IMR-90 (cell line): ENCODE measurements at regions not wholly inside any gene's neighbourhood (a gene's known extent, or its start where the extent isn't known, plus 50 kb on each side); places are given as distances from the start of the nearest gene placed in this dataset.

ENCODE experiments used
- ATAC-seq: fragments of 200-7000 bp; cut with Tn5 transposase; 2 replicates; pipeline ENCODE4 v1.9.1; 2020; ENCODE audit warnings: low read depth, mild to moderate bottlenecking, moderate library complexity
- BruUV-seq: library from RNA; stranded (reverse); fragments of 400-500 nt; replicated peaks from 2 replicates; lab custom pipeline; 2021; lab: Mats Ljungman, UMichigan
- CTCF ChIA-PET: fragments of 300-600 bp; formaldehyde crosslinking; extraction: SDS; loops from one replicate; lab custom pipeline; 2021; ENCODE audit warnings: antibody characterized with exemption; lab: Yijun Ruan, JAX
- POLR2A ChIA-PET: fragments of 300-600 bp; sonication (Branson Sonifier 250); formaldehyde crosslinking; loops from one replicate; lab custom pipeline; 2022; ENCODE audit warnings: antibody characterized with exemption; ENCODE audit not compliant: unreplicated experiment; lab: Charles Lee
- DNase-seq: peaks from one replicate; pipeline ENCODE4 v3.0.0; 2013
- H2AFZ ChIP-seq: replicated peaks from 2 replicates; pipeline ENCODE3; 2013; ENCODE audit warnings: low read length, mild to moderate bottlenecking; ENCODE audit not compliant: poor library complexity
- H2AK5ac ChIP-seq: 2 replicates; pipeline ENCODE4 v1.6.1; 2013; ENCODE audit warnings: low read depth, low read length, inconsistent platforms
- H2AK9ac ChIP-seq: replicated peaks from 2 replicates; pipeline ENCODE3; 2013; ENCODE audit warnings: mild to moderate bottlenecking, low read depth, low read length, moderate library complexity; ENCODE audit not compliant: poor library complexity
- H2BK120ac ChIP-seq: 2 replicates; pipeline ENCODE4 v1.6.1; 2013; ENCODE audit warnings: low read depth, low read length, inconsistent platforms
- H2BK15ac ChIP-seq: 3 replicates; pipeline ENCODE4 v1.6.1; 2013; ENCODE audit warnings: low read depth, low read length, inconsistent platforms
- H2BK20ac ChIP-seq: 2 replicates; pipeline ENCODE4 v1.6.1; 2013; ENCODE audit warnings: low read depth, mild to moderate bottlenecking, inconsistent platforms, low read length, moderate library complexity
- H2BK5ac ChIP-seq: 2 replicates; pipeline ENCODE4 v1.6.1; 2013; ENCODE audit warnings: mild to moderate bottlenecking, low read depth, low read length, inconsistent platforms; ENCODE audit not compliant: poor library complexity, severe bottlenecking
- H3K14ac ChIP-seq: replicated peaks from 2 replicates; pipeline ENCODE4 v1.6.1; 2013; ENCODE audit warnings: low read depth, low read length, inconsistent platforms
- H3K18ac ChIP-seq: 2 replicates; pipeline ENCODE4 v1.6.1; 2013; ENCODE audit warnings: low read depth, low read length, control low read depth
- H3K23ac ChIP-seq: 2 replicates; pipeline ENCODE4 v1.6.1; 2013; ENCODE audit warnings: low read depth, low read length, inconsistent platforms
- H3K27ac ChIP-seq: 2 replicates; pipeline ENCODE4 v1.5.1; 2013; ENCODE audit warnings: mild to moderate bottlenecking, control low read depth, low read length; ENCODE audit not compliant: insufficient read depth
- H3K27me3 ChIP-seq: 2 replicates; pipeline ENCODE4 v1.6.1; 2013; ENCODE audit warnings: low read length; ENCODE audit not compliant: control insufficient read depth, insufficient read depth
- H3K36me3 ChIP-seq: 2 replicates; pipeline ENCODE4 v1.6.1; 2013; ENCODE audit warnings: low read length, mixed read lengths; ENCODE audit not compliant: control insufficient read depth, insufficient read depth
- H3K4ac ChIP-seq: 2 replicates; pipeline ENCODE4 v1.6.1; 2013; ENCODE audit warnings: low read depth, low read length, inconsistent platforms
- H3K4me1 ChIP-seq: 2 replicates; pipeline ENCODE4 v1.6.1; 2013; ENCODE audit warnings: low read length, mixed read lengths; ENCODE audit not compliant: control insufficient read depth, insufficient read depth
- H3K4me2 ChIP-seq: 2 replicates; pipeline ENCODE4 v1.6.1; 2013; ENCODE audit warnings: low read depth, mild to moderate bottlenecking, control low read depth, low read length, moderate library complexity
- H3K4me3 ChIP-seq: 2 replicates; pipeline ENCODE4 v1.5.1; 2013; ENCODE audit warnings: low read depth, mild to moderate bottlenecking, control low read depth, low read length, moderate library complexity; ENCODE audit not compliant: insufficient read depth
- H3K56ac ChIP-seq: 2 replicates; pipeline ENCODE4 v1.6.1; 2013; ENCODE audit warnings: low read length, inconsistent platforms; ENCODE audit not compliant: insufficient read depth; ENCODE audit errors: extremely low read depth
- H3K79me1 ChIP-seq, 2 experiments: 2 replicates each; pipeline ENCODE4 v1.6.1; 2013; ENCODE audit warnings: low read length in 2 of 2, inconsistent platforms in 1 of 2, low read depth in 1 of 2
- H3K9ac ChIP-seq: 2 replicates; pipeline ENCODE4 v1.6.1; 2013; ENCODE audit warnings: low read depth, low read length, control low read depth
- H3K9me1 ChIP-seq: 2 replicates; pipeline ENCODE4 v1.6.1; 2013; ENCODE audit warnings: low read length, inconsistent platforms; ENCODE audit not compliant: insufficient read depth
- H3K9me3 ChIP-seq: 2 replicates; pipeline ENCODE4 v1.6.1; 2013; ENCODE audit warnings: low read length; ENCODE audit not compliant: control insufficient read depth, insufficient read depth
- H4K20me1 ChIP-seq: 2 replicates; pipeline ENCODE4 v1.6.1; 2013; ENCODE audit warnings: low read length, inconsistent platforms; ENCODE audit not compliant: insufficient read depth
- H4K5ac ChIP-seq: 2 replicates; pipeline ENCODE4 v1.6.1; 2013; ENCODE audit warnings: mild to moderate bottlenecking, low read depth, low read length, control low read depth
- H4K8ac ChIP-seq, 2 experiments: 2 replicates each; pipeline ENCODE4 v1.6.1; 2013; ENCODE audit warnings: low read depth in 2 of 2, low read length in 2 of 2, control low read depth in 1 of 2, inconsistent platforms in 1 of 2
- H4K91ac ChIP-seq: 2 replicates; pipeline ENCODE4 v1.6.1; 2013; ENCODE audit warnings: low read depth, low read length, inconsistent platforms; ENCODE audit not compliant: insufficient read depth
- BHLHE40 ChIP-seq: fragments of 150-350 bp; IDR thresholded peaks from 2 replicates; pipeline ENCODE4 v1.6.1; 2016; ENCODE audit warnings: mild to moderate bottlenecking, low read depth, low read length
- CEBPB ChIP-seq: IDR thresholded peaks from 2 replicates; pipeline ENCODE4 v1.6.1; 2012; ENCODE audit warnings: low read depth, low read length, improper control_type of control experiment
- CHD1 ChIP-seq: IDR thresholded peaks from 2 replicates; pipeline ENCODE4 v1.6.1; 2012; ENCODE audit warnings: low read depth, low read length, improper control_type of control experiment
- ELK1 ChIP-seq: fragments of 150-350 bp; IDR thresholded peaks from 2 replicates; pipeline ENCODE4 v1.6.1; 2016; ENCODE audit warnings: low read depth, mild to moderate bottlenecking, low read length, moderate library complexity, borderline replicate concordance
- FOS ChIP-seq: fragments of 150-350 bp; IDR thresholded peaks from 2 replicates; pipeline ENCODE4 v1.6.1; 2016; ENCODE audit warnings: low read depth, low read length
- MAFK ChIP-seq: IDR thresholded peaks from 2 replicates; pipeline ENCODE4 v1.6.1; 2012; ENCODE audit warnings: low read depth, low read length, improper control_type of control experiment
- MAZ ChIP-seq: IDR thresholded peaks from 2 replicates; pipeline ENCODE4 v1.6.1; 2012; ENCODE audit warnings: low read depth, mild to moderate bottlenecking, low read length, improper control_type of control experiment, moderate library complexity, borderline replicate concordance
- MXI1 ChIP-seq: IDR thresholded peaks from 2 replicates; pipeline ENCODE4 v1.6.1; 2012; ENCODE audit warnings: low read depth, mild to moderate bottlenecking, low read length, moderate library complexity, borderline replicate concordance
- RAD21 ChIP-seq: IDR thresholded peaks from 2 replicates; pipeline ENCODE4 v1.6.1; 2012; ENCODE audit warnings: low read length, improper control_type of control experiment
- RCOR1 ChIP-seq: IDR thresholded peaks from 2 replicates; pipeline ENCODE4 v1.6.1; 2012; ENCODE audit warnings: mild to moderate bottlenecking, low read length, improper control_type of control experiment; ENCODE audit not compliant: insufficient replicate concordance
- RFX5 ChIP-seq: IDR thresholded peaks from 2 replicates; pipeline ENCODE4 v1.8.0; 2012; ENCODE audit warnings: low read depth, mild to moderate bottlenecking, low read length, moderate library complexity
- SMC3 ChIP-seq: fragments of 150-350 bp; IDR thresholded peaks from 2 replicates; pipeline ENCODE4 v1.6.1; 2016; ENCODE audit warnings: low read depth, mild to moderate bottlenecking, antibody characterized with exemption, low read length, moderate library complexity
- WGBS, 2 experiments: methylation state at CpG; one replicate each; pipeline versions ENCODE4 v1.1.5 to v1.1.7; 2013; ENCODE audit warnings: missing lambda C conversion rate in 2 of 2; ENCODE audit not compliant: insufficient read length in 1 of 2; ENCODE audit errors: extremely low coverage in 2 of 2; 5-methylcytosine and 5-hydroxymethylcytosine counted together
- dilution Hi-C: fragments of 300-500 bp; cut with HindIII; formaldehyde crosslinking; loops from one replicate; pipeline ENCODE4 v1.14.3; 2018; ENCODE audit warnings: low sequenced_read_pairs; ENCODE audit not compliant: unreplicated experiment
- in situ Hi-C: fragments of 300-500 bp; cut with MboI; formaldehyde crosslinking; loops from 3 replicates; pipeline ENCODE4 v1.14.3; 2019; ENCODE audit warnings: low sequenced_read_pairs, inconsistent platforms, mixed read lengths
- intact Hi-C: fragments of 100-400 bp; cut with micrococcal nuclease; formaldehyde crosslinking; loops from 2 replicates; pipeline ENCODE4 v1.10.0; 2022

DNA sequence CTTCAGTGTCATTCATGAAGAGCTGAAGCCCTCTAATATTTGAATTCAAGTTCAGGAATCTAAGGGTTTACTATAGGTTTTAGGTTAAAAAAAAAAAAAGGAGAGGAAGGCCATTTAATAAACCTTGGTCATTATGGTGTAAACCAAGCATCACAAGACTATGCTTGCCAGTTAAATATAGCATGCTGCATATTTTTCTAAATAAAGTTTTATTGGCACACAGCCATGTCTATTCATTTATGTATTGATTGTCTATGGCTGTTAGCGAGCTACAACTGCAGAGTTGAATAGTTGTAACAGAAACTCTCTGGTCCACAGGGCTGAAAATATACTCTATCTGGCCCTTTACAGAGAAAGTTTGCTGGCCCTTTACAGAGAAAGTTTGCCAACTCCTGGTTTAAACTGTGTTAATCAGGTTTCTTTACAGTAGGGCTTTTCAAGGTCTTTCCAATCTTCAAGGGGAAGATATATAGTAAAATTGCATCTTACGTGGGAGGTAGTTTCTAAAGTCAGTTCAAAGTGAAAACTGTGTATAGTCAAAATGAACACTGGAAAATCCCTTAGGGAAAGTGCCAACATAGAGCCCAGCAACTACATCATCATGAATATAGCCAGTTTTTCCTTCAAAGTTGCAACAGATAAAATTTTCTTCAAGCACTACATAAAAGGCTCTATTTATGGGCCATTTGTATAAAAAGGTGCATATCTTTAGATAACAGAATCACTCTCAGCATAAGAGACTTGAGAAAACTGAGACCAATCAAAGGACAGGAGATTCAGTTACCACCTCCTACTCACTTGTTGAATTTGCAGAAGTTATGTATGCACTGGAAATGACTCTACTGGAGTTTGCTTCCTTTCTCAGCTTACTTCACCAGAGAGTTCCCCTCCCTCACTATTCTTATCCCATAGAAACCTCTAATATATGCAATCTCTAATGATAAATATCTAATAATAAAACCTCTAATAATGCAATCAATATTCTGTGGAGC lies 49.7 kb upstream of the FRMD4B start:
- Histone ChIP-seq H3K27ac (no peak overlapping the region), H3K18ac (no peak overlapping the region), H2AFZ (no peak overlapping the region), H2BK20ac (no peak overlapping the region), H3K56ac (no peak overlapping the region), H2BK15ac (no peak overlapping the region), H3K9ac (no peak overlapping the region), H4K20me1 (no peaks in the 10 kb centered on the region), H4K5ac (no peak overlapping the region), H3K27me3 (peaks cover 2% of the 10 kb centered on the region; the same call in 1 of the 2 replicates), H3K23ac (no peak overlapping the region), H3K4me2 (no peak overlapping the region), H2BK120ac (no peak overlapping the region), H3K4ac (no peak overlapping the region), H4K91ac (no peak overlapping the region), H3K9me3 (no peaks in the 10 kb centered on the region), H3K4me3 (no peak overlapping the region), H2AK5ac (no peak overlapping the region), H2BK5ac (no peak overlapping the region), H4K8ac (no peak overlapping the region), H3K79me1 (no peaks in the 10 kb centered on the region), H3K4me1 (no peaks in the 10 kb centered on the region), H2AK9ac (no peak overlapping the region), H3K14ac (no peak overlapping the region), H3K9me1 (no peaks in the 10 kb centered on the region), H3K36me3 (no peaks in the 10 kb centered on the region)
- DNase-seq = no peak
- in situ Hi-C loops (no loop called here), dilution Hi-C loops (no loop called here), intact Hi-C loops (no loop called here)
- ChIA-PET CTCF (no interaction called here), POLR2A (no interaction called here)
- TF ChIP-seq RAD21 = no peak
- no peak for TF ChIP-seq ELK1
- TF ChIP-seq MAZ = no peak
- TF ChIP-seq CEBPB = no peak
- no peak for TF ChIP-seq MAFK
- TF ChIP-seq SMC3 = no peak
- TF ChIP-seq RCOR1 = no peak
- TF ChIP-seq FOS = no peak
- TF ChIP-seq MXI1 = no peak
- no peak for TF ChIP-seq RFX5
- TF ChIP-seq BHLHE40 = no peak
- TF ChIP-seq CHD1 = no peak
- whole genome bisulfite sequencing, 2 experiments = no CpG with 5 or more reads among the region's 2 CpGs
- ATAC-seq = no peak
- no TSS peak for BruUV-seq
